GM18505 (cell line): ENCODE measurements at regions not wholly inside any gene's neighbourhood (a gene's known extent, or its start where the extent isn't known, plus 50 kb on each side); places are given as distances from the start of the nearest gene placed in this dataset.

Experiments used
- ATAC-seq: cut with Tn5 transposase; IDR thresholded peaks from one replicate; pipeline ENCODE4 v1.9.1; 2021; ENCODE audit not compliant: unreplicated experiment
- POLR2A ChIP-seq: IDR thresholded peaks from 4 replicates; pipeline ENCODE4 v1.6.1; 2011; ENCODE audit warnings: borderline replicate concordance; ENCODE audit not compliant: insufficient read depth, insufficient read length; ENCODE audit errors: extremely low read depth

DNA sequence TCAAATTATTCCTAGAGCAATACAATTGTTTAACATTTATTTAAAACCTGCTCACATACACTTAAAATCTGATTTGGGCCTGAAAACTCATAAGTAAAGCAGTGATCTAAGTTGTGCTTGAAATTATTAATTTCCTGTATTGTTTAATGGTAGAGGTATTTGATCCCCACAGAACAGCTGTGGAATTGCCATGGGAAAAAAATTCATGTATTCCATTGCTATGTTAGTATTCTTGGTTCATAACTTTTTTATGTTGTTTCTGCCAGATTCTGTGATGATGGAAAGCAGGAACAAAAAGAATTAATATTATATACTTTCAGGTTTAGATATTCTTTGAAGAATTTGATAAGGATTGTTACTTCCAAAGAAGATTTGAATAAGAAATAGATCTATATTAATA lies 831.5 kb upstream of the NR2F2 start:
- no peak for ATAC-seq
- no peak for TF ChIP-seq POLR2A

- no peak for TF ChIP-seq POLR2A
- ATAC-seq: no peak
Observed at GRCh38 chr15:95499397-95499796, 831.1 kb upstream of the NR2F2 start.

DNA sequence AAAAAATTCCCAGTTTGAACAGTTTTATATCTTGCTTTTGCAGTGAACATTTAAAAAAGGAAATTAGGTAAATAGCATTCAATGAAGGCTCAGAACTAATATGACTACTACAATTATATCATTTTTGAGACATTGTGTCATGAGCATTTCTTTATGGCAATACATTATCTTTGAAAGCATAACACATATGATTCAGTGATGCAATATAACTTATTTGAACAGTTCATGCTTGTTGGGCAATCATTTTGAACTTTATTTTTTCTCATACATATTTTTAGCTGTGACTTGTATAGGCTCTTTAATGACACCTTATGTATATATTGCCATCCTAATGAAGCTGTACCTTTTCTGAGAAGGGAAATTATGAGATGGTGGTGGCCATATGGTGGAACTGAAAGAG lies 828.6 kb upstream of the NR2F2 start:
- ATAC-seq: no peak
- no peak for TF ChIP-seq POLR2A

GRCh38 chr15:95503107-95503506 lies 827.4 kb upstream of the NR2F2 start:
- ATAC-seq: no peak
- no peak for TF ChIP-seq POLR2A

GRCh38 chr15:95503640-95504225 lies 826.8 kb upstream of the NR2F2 start:
- no peak for ATAC-seq
- TF ChIP-seq POLR2A: no peak

GRCh38 chr15:95511671-95512070 lies 818.8 kb upstream of the NR2F2 start:
- TF ChIP-seq POLR2A: no peak
- ATAC-seq: no peak

DNA sequence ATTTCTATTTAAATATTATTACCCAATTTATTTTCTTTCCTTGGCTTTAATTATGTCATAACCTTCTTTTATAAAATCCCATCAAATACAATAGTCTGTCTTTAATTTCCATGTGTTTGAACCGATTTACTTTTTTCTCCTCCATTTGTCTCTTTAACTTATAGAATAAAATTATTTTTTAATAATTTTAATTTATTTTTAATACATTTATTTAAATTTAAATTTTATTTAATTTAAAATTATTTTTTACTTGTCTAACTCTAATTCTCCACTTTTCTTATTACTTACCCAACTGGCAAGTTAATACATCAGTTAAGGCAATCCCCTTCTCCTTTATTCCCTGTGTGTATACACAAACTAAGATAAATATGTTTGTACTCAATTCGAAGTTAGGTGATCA lies 817.6 kb upstream of the NR2F2 start:
- TF ChIP-seq POLR2A: no peak
- no peak for ATAC-seq

- no peak for TF ChIP-seq POLR2A
- ATAC-seq: no peak
Observed at GRCh38 chr15:95519887-95520286, 810.6 kb upstream of the NR2F2 start.

- ATAC-seq: no peak
- TF ChIP-seq POLR2A: no peak
Observed at GRCh38 chr15:95520511-95520910, 810.0 kb upstream of the NR2F2 start.

GRCh38 chr15:95520922-95521321 lies 809.6 kb upstream of the NR2F2 start:
- TF ChIP-seq POLR2A: no peak
- ATAC-seq: no peak

- TF ChIP-seq POLR2A: no peak
- ATAC-seq: no peak
Observed at GRCh38 chr15:95522533-95522932, 808.0 kb upstream of the NR2F2 start.

- no peak for ATAC-seq
- TF ChIP-seq POLR2A: no peak
Observed at GRCh38 chr15:95528920-95529319, 801.6 kb upstream of the NR2F2 start.

GRCh38 chr15:95536638-95537037 lies 793.9 kb upstream of the NR2F2 start:
- no peak for ATAC-seq

DNA sequence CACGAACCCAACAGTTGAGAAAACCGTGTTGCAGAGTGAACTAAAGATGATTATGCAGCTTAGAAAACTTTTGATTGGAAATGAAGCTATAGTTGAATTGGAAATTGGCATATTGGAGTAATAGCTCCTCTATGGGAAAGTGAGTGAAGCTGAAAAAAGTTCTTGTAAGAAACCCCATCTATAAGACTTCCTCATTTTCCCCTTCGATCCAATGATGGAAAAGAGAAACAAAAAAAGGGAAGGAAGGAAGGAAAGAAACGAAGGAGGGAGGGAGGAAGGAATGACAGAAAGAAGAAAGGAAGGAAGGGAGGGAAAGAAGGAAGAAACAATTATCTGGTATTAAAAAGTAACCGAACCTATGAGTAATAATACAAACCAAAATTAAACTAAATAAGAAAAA lies 791.8 kb upstream of the NR2F2 start:
- TF ChIP-seq POLR2A: no peak
- ATAC-seq: no peak

More at GRCh38 chr15:95536638-95537037, 793.9 kb upstream of the NR2F2 start:
- no peak for TF ChIP-seq POLR2A

DNA sequence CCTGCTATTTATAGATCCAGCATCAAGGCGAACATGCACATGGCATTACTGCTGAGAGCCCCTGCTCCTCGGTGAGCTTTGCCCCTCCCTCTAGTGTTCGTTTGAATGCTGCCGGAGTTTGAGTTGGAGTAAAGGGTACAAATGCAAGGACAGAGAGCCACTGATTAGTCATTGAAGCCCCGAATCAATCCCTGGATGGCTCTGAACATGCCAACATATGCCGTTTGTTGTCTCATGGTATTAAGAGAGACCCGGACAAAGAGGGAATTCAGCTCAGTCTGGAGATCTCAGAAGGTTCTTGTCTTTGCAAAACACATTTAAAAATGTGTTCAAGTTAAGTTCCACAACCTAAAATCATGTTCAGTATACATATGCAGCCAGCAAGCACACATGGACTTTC lies 789.2 kb upstream of the NR2F2 start:
- no peak for TF ChIP-seq POLR2A
- no peak for ATAC-seq
